CD4-positive, alpha-beta memory T cell (primary cell): ENCODE measurements at regions not wholly inside any gene's neighbourhood (a gene's known extent, or its start where the extent isn't known, plus 50 kb on each side); places are given as distances from the start of the nearest gene placed in this dataset.

Experiments
- CTCF ChIA-PET: fragments of 350-600 bp; sonication (Branson Sonifier 250); formaldehyde crosslinking; loops from one replicate; lab custom pipeline; 2021; ENCODE audit warnings: inconsistent platforms; ENCODE audit not compliant: partially characterized antibody; lab: Charles Lee
- POLR2A ChIA-PET: fragments of 350-600 bp; sonication (Branson Sonifier 250); formaldehyde crosslinking; loops from one replicate; lab custom pipeline; 2021; ENCODE audit not compliant: partially characterized antibody; lab: Charles Lee
- DNase-seq, 5 donors: peaks; one replicate each; pipeline versions ENCODE4 v3.0.0 to v3.0.0-alpha.2; 2020 to 2022; ENCODE audit warnings: mixed read lengths in 1 of 5
- H3K27ac ChIP-seq: one replicate; pipeline ENCODE4 v1.7.0; 2013; ENCODE audit warnings: low read depth, low read length
- H3K27me3 ChIP-seq: 2 replicates; pipeline ENCODE4 v1.7.0; 2013; ENCODE audit warnings: mild to moderate bottlenecking, low read length, moderate library complexity; ENCODE audit not compliant: insufficient read depth
- H3K36me3 ChIP-seq: 2 replicates; pipeline ENCODE4 v1.7.0; 2013; ENCODE audit warnings: mild to moderate bottlenecking, low read length, moderate library complexity; ENCODE audit not compliant: insufficient read depth
- H3K4me1 ChIP-seq: 2 replicates; pipeline ENCODE4 v1.7.0; 2013; ENCODE audit warnings: mild to moderate bottlenecking, low read length, moderate library complexity; ENCODE audit not compliant: insufficient read depth
- H3K4me3 ChIP-seq, 2 donors: one replicate each; pipeline ENCODE4 v1.7.0; 2013; ENCODE audit warnings: low read length in 2 of 2, mild to moderate bottlenecking in 1 of 2
- H3K9me3 ChIP-seq, 2 donors: one replicate each; pipeline ENCODE4 v1.7.0; 2013; ENCODE audit warnings: low read length in 2 of 2, control low read depth in 1 of 2; ENCODE audit not compliant: control insufficient read depth in 1 of 2
- H3K27ac Mint-ChIP-seq, 7 donors: one replicate each; pipeline ENCODE4 v1.8.0; 2020 to 2021; ENCODE audit warnings: mixed read lengths in 7 of 7, mild to moderate bottlenecking in 6 of 7, inconsistent platforms in 3 of 7, moderate library complexity in 3 of 7
- H3K27me3 Mint-ChIP-seq, 2 donors: one replicate each; pipeline ENCODE4 v1.8.0; 2020 to 2021; ENCODE audit warnings: mixed read lengths in 2 of 2
- H3K36me3 Mint-ChIP-seq, 2 donors: one replicate each; pipeline ENCODE4 v1.8.0; 2020 to 2021; ENCODE audit warnings: mixed read lengths in 2 of 2, inconsistent platforms in 1 of 2, mild to moderate bottlenecking in 1 of 2
- H3K4me1 Mint-ChIP-seq, 4 donors: one replicate each; pipeline ENCODE4 v1.8.0; 2020 to 2021; ENCODE audit warnings: mixed read lengths in 4 of 4, mild to moderate bottlenecking in 1 of 4
- H3K4me3 Mint-ChIP-seq, 8 donors: one replicate each; pipeline ENCODE4 v1.8.0; 2020 to 2021; ENCODE audit warnings: mixed read lengths in 8 of 8, mild to moderate bottlenecking in 7 of 8, moderate library complexity in 6 of 8, inconsistent platforms in 3 of 8
- H3K9me3 Mint-ChIP-seq, 8 donors: one replicate each; pipeline ENCODE4 v1.8.0; 2020 to 2021; ENCODE audit warnings: mixed read lengths in 8 of 8, mild to moderate bottlenecking in 5 of 8, inconsistent platforms in 3 of 8, moderate library complexity in 1 of 8
- intact Hi-C: fragments of 100-400 bp; cut with micrococcal nuclease; formaldehyde crosslinking; loops from one replicate; pipeline ENCODE4 v1.15.1; 2023

DNA sequence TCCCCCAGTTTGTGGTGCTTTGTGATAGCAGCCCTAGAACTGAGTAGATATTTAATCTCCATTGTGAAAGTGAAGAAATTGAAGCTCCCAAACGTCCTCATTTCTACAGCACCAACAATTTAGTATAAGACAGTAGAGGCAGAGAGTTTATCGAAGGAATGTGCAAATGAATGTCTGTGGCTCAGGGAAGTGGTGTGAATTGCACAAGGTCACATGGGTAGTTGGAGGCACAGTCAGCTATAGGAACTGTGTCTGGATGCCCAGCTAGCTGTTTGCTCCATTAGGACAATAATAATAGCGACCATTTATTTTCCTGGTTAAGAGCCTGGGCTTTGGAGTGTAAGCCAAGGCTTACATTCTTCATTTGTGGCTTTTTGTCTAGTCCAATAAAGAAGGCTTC, 144.4 kb upstream of the USP24 start:
- Histone ChIP-seq H3K36me3 (no peaks in the 10 kb centered on the region), H3K27ac (no peak overlapping the region), H3K27me3 (no peaks in the 10 kb centered on the region), H3K4me1 (peaks cover 16% of the 10 kb centered on the region), H3K4me3 (no peak overlapping the region), H3K9me3 (no peaks in the 10 kb centered on the region)
- no peak for DNase-seq
- CTCF ChIA-PET: interaction anchor here (1.7 kb wide), 1 partner anchor 16 kb away, joined by 10 read pairs; no protein-coding TSS in a partner anchor
- Mint-ChIP-seq H3K4me3 (no peak overlapping the region), H3K27ac (no peak overlapping the region), H3K9me3 (no peaks in the 10 kb centered on the region), H3K4me1 (peaks cover 11 to 19% (median 15%) of the 10 kb centered on the region in 4 donors), H3K36me3 (peaks cover 0 to 6% of the 10 kb centered on the region in 2 donors), H3K27me3 (peaks cover 1 to 7% of the 10 kb centered on the region in 2 donors)
- POLR2A ChIA-PET: no interaction called here
- intact Hi-C loops: no loop called here

DNA sequence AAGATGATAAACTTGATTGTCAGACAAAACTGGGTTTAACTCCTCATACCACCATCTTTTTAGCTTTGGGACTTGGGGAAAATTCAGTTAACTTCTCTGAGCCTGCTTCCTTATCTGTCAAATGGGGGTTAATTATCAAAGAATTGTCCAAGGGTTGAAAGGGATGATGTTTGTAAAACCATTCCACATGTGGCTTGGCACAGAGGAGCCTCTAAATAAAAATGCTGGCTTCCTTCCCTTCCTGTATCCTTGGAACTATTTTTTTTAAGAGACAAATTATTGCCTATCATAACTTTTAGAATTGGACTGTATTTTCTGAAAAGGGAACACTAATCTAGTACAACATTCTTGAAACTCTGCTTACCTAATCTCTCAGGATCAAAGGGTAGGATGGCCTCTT, 143.4 kb upstream of the USP24 start:
- Histone ChIP-seq H3K9me3 (no peaks in the 10 kb centered on the region), H3K27ac (no peak overlapping the region), H3K4me3 (no peak overlapping the region), H3K27me3 (no peaks in the 10 kb centered on the region), H3K36me3 (no peaks in the 10 kb centered on the region), H3K4me1 (peaks cover 10% of the 10 kb centered on the region)
- intact Hi-C loops: no loop called here
- H3K27ac Mint-ChIP-seq: no peak overlapping the region
- no peak overlapping the region for H3K4me3 Mint-ChIP-seq
- peaks cover 1 to 9% of the 10 kb centered on the region in 2 donors for H3K27me3 Mint-ChIP-seq
- no peak for DNase-seq
- H3K9me3 Mint-ChIP-seq: no peaks in the 10 kb centered on the region
- CTCF ChIA-PET: no interaction called here
- H3K36me3 Mint-ChIP-seq: no peaks in the 10 kb centered on the region
- peaks cover 5 to 11% (median 10%) of the 10 kb centered on the region in 4 donors for H3K4me1 Mint-ChIP-seq
- POLR2A ChIA-PET: no interaction called here

GRCh38 chr1:55355549-55355948, 140.4 kb upstream of the USP24 start:
- intact Hi-C loops: no loop called here
- no peaks in the 10 kb centered on the region for H3K9me3 ChIP-seq
- H3K9me3 Mint-ChIP-seq: no peaks in the 10 kb centered on the region
- no peaks in the 10 kb centered on the region for H3K4me1 Mint-ChIP-seq
- H3K4me1 ChIP-seq: no peaks in the 10 kb centered on the region
- ChIA-PET POLR2A (no interaction called here), CTCF (no interaction called here)
- no peaks in the 10 kb centered on the region for H3K36me3 ChIP-seq
- peaks cover 3 to 11% of the 10 kb centered on the region in 2 donors for H3K27me3 Mint-ChIP-seq
- DNase-seq: no peak
- no peaks in the 10 kb centered on the region for H3K27me3 ChIP-seq
- no peaks in the 10 kb centered on the region for H3K36me3 Mint-ChIP-seq
- H3K4me3 Mint-ChIP-seq: no peak overlapping the region
- H3K27ac ChIP-seq: no peak overlapping the region
- no peak overlapping the region for H3K27ac Mint-ChIP-seq
- H3K4me3 ChIP-seq: no peak overlapping the region

DNA sequence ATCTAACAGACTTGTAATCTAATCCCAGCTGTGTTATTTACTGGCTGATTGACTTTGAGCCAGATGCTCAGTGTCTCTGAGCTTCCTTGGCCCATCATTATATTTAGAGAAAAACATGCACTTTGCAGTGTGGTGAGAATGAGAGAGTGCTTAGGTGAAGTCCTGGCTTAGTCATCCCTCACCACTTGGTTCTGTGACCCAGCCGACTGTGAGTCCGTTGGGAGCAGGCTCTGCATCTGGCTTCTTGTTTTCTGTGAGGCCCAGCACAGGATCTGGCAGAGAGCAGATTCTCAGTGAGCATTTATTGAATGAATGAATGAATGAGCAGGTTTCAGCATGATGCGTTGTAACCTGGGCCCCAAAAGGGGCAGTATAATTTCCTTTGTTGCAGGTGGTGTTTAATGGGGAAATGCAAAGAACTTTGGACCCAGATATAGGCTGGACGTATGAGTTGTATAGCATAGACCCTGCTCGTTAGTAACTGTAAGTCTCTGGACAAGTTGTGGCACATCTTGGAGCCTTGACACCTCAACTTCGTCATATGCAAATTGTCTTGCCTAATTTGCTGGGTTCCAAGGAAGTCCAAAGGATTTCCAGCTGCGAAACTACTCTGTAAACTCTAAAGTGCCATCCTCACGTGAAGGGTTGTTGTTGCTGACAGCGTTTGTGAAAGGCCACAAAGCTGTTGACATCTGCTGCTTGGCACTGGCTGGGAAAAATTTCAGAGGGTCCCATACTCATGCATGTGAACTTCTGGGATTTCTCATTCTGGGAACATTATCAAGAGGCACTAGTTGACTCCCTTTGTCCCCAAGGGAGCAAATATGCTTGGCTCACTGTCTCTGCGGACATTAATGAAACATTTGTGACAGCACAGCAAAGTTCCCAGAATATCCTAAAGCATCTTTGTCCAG, 138.8 kb upstream of the USP24 start:
- Mint-ChIP-seq H3K4me3 (no peak overlapping the region), H3K27ac (no peak overlapping the region), H3K4me1 (no peaks in the 10 kb centered on the region), H3K9me3 (no peaks in the 10 kb centered on the region), H3K27me3 (peaks cover 12 to 16% of the 10 kb centered on the region in 2 donors), H3K36me3 (no peaks in the 10 kb centered on the region)
- ChIA-PET CTCF (interaction anchor here (1.2 kb wide), 1 partner anchor 22 kb away, joined by 5 read pairs; no protein-coding TSS in a partner anchor), POLR2A (no interaction called here)
- Histone ChIP-seq H3K27me3 (no peaks in the 10 kb centered on the region), H3K27ac (no peak overlapping the region), H3K36me3 (no peaks in the 10 kb centered on the region), H3K4me1 (no peaks in the 10 kb centered on the region), H3K9me3 (no peaks in the 10 kb centered on the region), H3K4me3 (no peak overlapping the region)
- no peak for DNase-seq
- intact Hi-C loops: no loop called here

GRCh38 chr1:55352811-55353180, 137.6 kb upstream of the USP24 start:
- Mint-ChIP-seq H3K36me3 (no peaks in the 10 kb centered on the region), H3K27me3 (peaks cover 14 to 21% of the 10 kb centered on the region in 2 donors), H3K4me3 (no peak overlapping the region), H3K27ac (no peak overlapping the region), H3K4me1 (no peaks in the 10 kb centered on the region), H3K9me3 (no peaks in the 10 kb centered on the region)
- no peaks in the 10 kb centered on the region for H3K4me1 ChIP-seq
- intact Hi-C loops: no loop called here
- no peaks in the 10 kb centered on the region for H3K27me3 ChIP-seq
- no peak overlapping the region for H3K27ac ChIP-seq
- ChIA-PET CTCF (interaction anchor here (1.2 kb wide), 1 partner anchor 24 kb away, joined by 5 read pairs; no protein-coding TSS in a partner anchor), POLR2A (no interaction called here)
- H3K36me3 ChIP-seq: no peaks in the 10 kb centered on the region
- no peaks in the 10 kb centered on the region for H3K9me3 ChIP-seq
- no peak overlapping the region for H3K4me3 ChIP-seq
- DNase-seq: no peak

DNA sequence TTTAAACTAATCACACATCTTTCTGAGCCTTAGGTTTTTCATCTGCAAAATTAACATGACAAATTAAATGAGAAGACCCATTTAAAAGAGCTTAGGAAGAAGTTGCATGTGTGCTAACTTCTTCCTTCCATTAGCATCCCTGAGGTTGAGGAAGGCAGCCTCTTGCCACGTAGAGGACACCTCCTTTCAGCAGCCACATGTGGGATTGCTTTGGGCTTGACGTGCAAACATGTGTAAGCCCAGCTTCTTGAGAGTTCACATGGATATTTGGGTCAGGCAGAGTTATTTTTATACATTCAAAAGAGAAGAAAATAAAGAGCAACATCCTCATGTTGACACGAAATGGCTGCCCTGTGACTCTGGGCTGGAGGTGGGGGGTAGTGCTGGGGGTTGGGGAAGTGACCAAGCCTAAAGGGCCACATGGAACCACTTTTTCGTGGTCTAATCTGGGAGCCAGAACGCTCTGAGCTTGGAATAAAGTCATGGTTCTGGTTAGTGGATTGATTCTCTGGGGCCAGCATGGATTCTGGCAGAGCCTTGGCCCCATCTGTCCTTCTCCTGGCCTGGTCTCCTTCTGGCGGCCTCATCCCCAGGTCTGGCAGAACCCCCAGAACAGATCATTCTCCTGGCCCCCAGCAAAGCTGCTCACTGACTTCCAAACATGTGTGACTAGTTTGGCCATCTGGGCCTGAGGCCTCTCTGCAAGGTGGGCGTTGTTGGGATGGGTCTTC, 137.1 kb upstream of the USP24 start:
- DNase-seq: no peak
- Mint-ChIP-seq H3K9me3 (no peaks in the 10 kb centered on the region), H3K36me3 (no peaks in the 10 kb centered on the region), H3K4me1 (no peaks in the 10 kb centered on the region), H3K4me3 (no peak overlapping the region), H3K27me3 (peaks cover 14 to 21% of the 10 kb centered on the region in 2 donors), H3K27ac (no peak overlapping the region)
- no peaks in the 10 kb centered on the region for H3K9me3 ChIP-seq
- H3K27ac ChIP-seq: no peak overlapping the region
- H3K4me1 ChIP-seq: no peaks in the 10 kb centered on the region
- H3K27me3 ChIP-seq: no peaks in the 10 kb centered on the region
- intact Hi-C loops: no loop called here
- no peaks in the 10 kb centered on the region for H3K36me3 ChIP-seq
- CTCF ChIA-PET: no interaction called here
- POLR2A ChIA-PET: no interaction called here
- H3K4me3 ChIP-seq: no peak overlapping the region

- H3K36me3 Mint-ChIP-seq: no peaks in the 10 kb centered on the region
- H3K9me3 Mint-ChIP-seq: peaks cover 0 to 3% (median 0%) of the 10 kb centered on the region in 8 donors
- no peaks in the 10 kb centered on the region for H3K4me1 Mint-ChIP-seq
- DNase-seq: no peak
- no peaks in the 10 kb centered on the region for H3K27me3 ChIP-seq
- CTCF ChIA-PET: no interaction called here
- intact Hi-C loops: no loop called here
- H3K9me3 ChIP-seq: no peaks in the 10 kb centered on the region
- peaks cover 14 to 15% of the 10 kb centered on the region in 2 donors for H3K27me3 Mint-ChIP-seq
- H3K36me3 ChIP-seq: no peaks in the 10 kb centered on the region
- H3K27ac Mint-ChIP-seq: no peak overlapping the region
- no peak overlapping the region for H3K4me3 ChIP-seq
- H3K4me1 ChIP-seq: no peaks in the 10 kb centered on the region
- no peak overlapping the region for H3K4me3 Mint-ChIP-seq
- no peak overlapping the region for H3K27ac ChIP-seq
- POLR2A ChIA-PET: no interaction called here
These were observed 133.2 kb upstream of the USP24 start for GRCh38 chr1:55348356-55348755.
